SK-N-SH (cell line): ENCODE measurements at regions not wholly inside any gene's neighbourhood (a gene's known extent, or its start where the extent isn't known, plus 50 kb on each side); places are given as distances from the start of the nearest gene placed in this dataset.

Experiments used
- CTCF ChIA-PET: fragments of 300-600, 350-600 bp; formaldehyde crosslinking; extraction: SDS; loops from one replicate; lab custom pipeline; 2021; lab: Yijun Ruan, JAX
- POLR2A ChIA-PET: fragments of 350-600 bp; sonication (Branson Sonifier 250); formaldehyde crosslinking; extraction: SDS; loops from one replicate; lab custom pipeline; 2020; ENCODE audit warnings: antibody characterized with exemption, inconsistent platforms; lab: Yijun Ruan, JAX
- DNase-seq: peaks from one replicate; pipeline ENCODE4 v3.0.0; 2012
- H2AFZ ChIP-seq: fragments of 200-600 bp; sonication (generic); 2 replicates; pipeline ENCODE4 v1.8.1; 2016; ENCODE audit warnings: antibody characterized with exemption, mild to moderate bottlenecking, low read depth
- H3F3A ChIP-seq: fragments of 200-600 bp; sonication (generic); replicated peaks from 2 replicates; pipeline ENCODE3; 2016; ENCODE audit warnings: antibody characterized with exemption, mild to moderate bottlenecking; ENCODE audit not compliant: insufficient read depth
- H3K27ac ChIP-seq, 2 experiments: fragments of 200-500 bp in 1 of 2; fragments of 200-600 bp in 1 of 2; sonication (Bioruptor generic) in 1 of 2; sonication (generic), shearing (Covaris generic) in 1 of 2; 2 replicates each; pipeline versions ENCODE4 v1.5.1 to v1.6.1; 2014 to 2016; ENCODE audit warnings: low read depth in 2 of 2, inconsistent platforms in 1 of 2, low read length in 1 of 2, mild to moderate bottlenecking in 1 of 2, mixed read lengths in 1 of 2
- H3K27me3 ChIP-seq: fragments of 200-600 bp; sonication (generic), shearing (Covaris generic); 2 replicates; pipeline ENCODE4 v1.6.1; 2016; ENCODE audit warnings: mixed run types; ENCODE audit not compliant: insufficient read depth
- H3K36me3 ChIP-seq, 2 experiments: fragments of 200-500 bp in 1 of 2; fragments of 200-600 bp in 1 of 2; sonication (Bioruptor generic) in 1 of 2; sonication (generic) in 1 of 2; replicated peaks in 1 of 2; 2 replicates each; pipeline versions ENCODE3 to v1.5.1; 2014 to 2016; ENCODE audit warnings: low read length in 1 of 2, mild to moderate bottlenecking in 1 of 2; ENCODE audit not compliant: insufficient read depth in 2 of 2, control insufficient read depth in 1 of 2
- H3K4me1 ChIP-seq, 2 experiments: fragments of 200-500 bp in 1 of 2; fragments of 200-600 bp in 1 of 2; sonication (Bioruptor generic) in 1 of 2; sonication (generic), shearing (Covaris generic) in 1 of 2; 2 replicates each; pipeline versions ENCODE4 v1.5.1 to v1.6.1; 2014 to 2016; ENCODE audit warnings: low read depth in 1 of 2, low read length in 1 of 2, mixed run types in 1 of 2; ENCODE audit not compliant: insufficient read depth in 2 of 2, control insufficient read depth in 1 of 2
- H3K4me2 ChIP-seq: fragments of 200-600 bp; sonication (generic), shearing (Covaris generic); 2 replicates; pipeline ENCODE4 v1.6.1; 2017; ENCODE audit warnings: mixed run types
- H3K4me3 ChIP-seq, 2 experiments: fragments of 200-500 bp in 1 of 2; fragments of 200-600 bp in 1 of 2; sonication (Bioruptor generic) in 1 of 2; sonication (generic), shearing (Covaris generic) in 1 of 2; 2 replicates each; pipeline versions ENCODE4 v1.5.1 to v1.8.1; 2014 to 2016; ENCODE audit warnings: low read depth in 2 of 2, inconsistent platforms in 1 of 2, low read length in 1 of 2, mild to moderate bottlenecking in 1 of 2, mixed read lengths in 1 of 2, moderate library complexity in 1 of 2
- H3K79me2 ChIP-seq: fragments of 200-600 bp; sonication (generic); 2 replicates; pipeline ENCODE4 v1.8.1; 2017; ENCODE audit warnings: mild to moderate bottlenecking; ENCODE audit not compliant: insufficient read depth
- H3K9ac ChIP-seq: fragments of 200-600 bp; sonication (generic); 2 replicates; pipeline ENCODE4 v1.6.1; 2017; ENCODE audit warnings: mixed run types
- H3K9me2 ChIP-seq: fragments of 200-600 bp; sonication (generic); 2 replicates; pipeline ENCODE4 v1.6.1; 2017; ENCODE audit warnings: mixed run types
- H3K9me3 ChIP-seq: fragments of 200-600 bp; sonication (generic); 2 replicates; pipeline ENCODE4 v1.6.1; 2017; ENCODE audit warnings: mixed run types, mild to moderate bottlenecking, moderate library complexity
- H4K20me1 ChIP-seq: fragments of 200-600 bp; sonication (generic); 2 replicates; pipeline ENCODE4 v1.6.1; 2017; ENCODE audit warnings: mild to moderate bottlenecking, mixed run types; ENCODE audit not compliant: insufficient read depth
- CHD2 ChIP-seq: fragments of 150-350 bp; IDR thresholded peaks from 2 replicates; pipeline ENCODE4 v1.6.1; 2018; ENCODE audit warnings: low read length; ENCODE audit not compliant: partially characterized antibody
- ELF1 ChIP-seq: IDR thresholded peaks from 2 replicates; pipeline ENCODE4 v1.4.0; 2012
- EP300 ChIP-seq, 2 experiments: IDR thresholded peaks; 2 replicates each; pipeline versions ENCODE4 v1.4.0 to v1.6.1; 2012; ENCODE audit warnings: borderline replicate concordance in 1 of 2, low read depth in 1 of 2, low read length in 1 of 2
- EZH2phosphoT487 ChIP-seq: fragments of 200-600 bp; sonication (generic); IDR thresholded peaks from 2 replicates; pipeline ENCODE4 v1.6.1; 2017; ENCODE audit warnings: low read depth, mixed run types, mild to moderate bottlenecking, antibody characterized with exemption, moderate library complexity, borderline replicate concordance
- GABPA ChIP-seq: IDR thresholded peaks from 2 replicates; pipeline ENCODE4 v1.4.0; 2012; ENCODE audit warnings: low read depth, mild to moderate bottlenecking
- GATA2 ChIP-seq: sonication (generic); formaldehyde crosslinking; IDR thresholded peaks from 2 replicates; pipeline ENCODE4 v1.5.0; 2020; ENCODE audit warnings: mild to moderate bottlenecking, missing genetic modification reagents
- MEF2A ChIP-seq: IDR thresholded peaks from 2 replicates; pipeline ENCODE4 v1.4.0; 2012; ENCODE audit warnings: low read depth, borderline replicate concordance
- MXI1 ChIP-seq: IDR thresholded peaks from 2 replicates; pipeline ENCODE4 v1.6.1; 2012; ENCODE audit warnings: mild to moderate bottlenecking, low read depth, low read length, improper control_type of control experiment
- NRF1 ChIP-seq: IDR thresholded peaks from 2 replicates; pipeline ENCODE4 v1.6.1; 2012; ENCODE audit warnings: low read depth, mild to moderate bottlenecking, low read length
- PBX3 ChIP-seq: IDR thresholded peaks from 2 replicates; pipeline ENCODE4; 2012
- POLR2AphosphoS5 ChIP-seq: IDR thresholded peaks from 2 replicates; pipeline ENCODE4 v1.6.1; 2012; ENCODE audit warnings: low read depth, low read length
- RCOR1 ChIP-seq: fragments of 150-350 bp; IDR thresholded peaks from 2 replicates; pipeline ENCODE4 v1.6.1; 2017; ENCODE audit warnings: antibody characterized with exemption, low read length
- RFX5 ChIP-seq: IDR thresholded peaks from 2 replicates; pipeline ENCODE4 v1.6.1; 2012; ENCODE audit warnings: mild to moderate bottlenecking, improper control_type of control experiment, low read length
- SIN3A ChIP-seq: IDR thresholded peaks from 2 replicates; pipeline ENCODE4 v1.6.1; 2012; ENCODE audit warnings: low read depth, mild to moderate bottlenecking, low read length, moderate library complexity, borderline replicate concordance
- TCF12 ChIP-seq: IDR thresholded peaks from 2 replicates; pipeline ENCODE4 v1.4.0; 2012
- WGBS: methylation state at CpG from one replicate; pipeline ENCODE4 v1.1.6; 2017; ENCODE audit warnings: low lambda C conversion rate; 5-methylcytosine and 5-hydroxymethylcytosine counted together
- TF ChIP-seq, protein P1 (sequence below): IDR thresholded peaks from 2 replicates; pipeline ENCODE4 v1.4.0; 2012; ENCODE audit warnings: low read depth, borderline replicate concordance
- TF ChIP-seq, protein P2 (sequence below): fragments of 150-350 bp; IDR thresholded peaks from 2 replicates; pipeline ENCODE4 v1.6.1; 2017; ENCODE audit warnings: antibody characterized with exemption, low read length, low read depth, borderline replicate concordance
- TF ChIP-seq, protein P3 (sequence below): fragments of 150-350 bp; IDR thresholded peaks from 2 replicates; pipeline ENCODE4 v1.6.1; 2016; ENCODE audit warnings: mild to moderate bottlenecking, low read depth, low read length
- TF ChIP-seq, protein P4 (sequence below): IDR thresholded peaks from 2 replicates; pipeline ENCODE4 v1.4.0; 2012; ENCODE audit warnings: low read depth, borderline replicate concordance

- Histone ChIP-seq H3K36me3 (no peaks in the 10 kb centered on the region), H3K4me2 (no peak overlapping the region), H2AFZ (no peak overlapping the region), H3K4me3 (no peak overlapping the region)
- TF ChIP-seq CHD2 (no peak), GABPA (no peak), ELF1 (no peak), MEF2A (no peak), SIN3A (no peak), EP300 (IDR thresholded peaks at IDR 0.05; ENCODE audit: borderline replicate concordance in 1 of 2, low read depth in 1 of 2, low read length in 1 of 2) (no peak), NRF1 (no peak), PBX3 (no peak), POLR2AphosphoS5 (no peak), RCOR1 (no peak), TCF12 (no peak), GATA2 (CRISPR knock-in tag) (no peak), EZH2phosphoT487 (no peak), MXI1 (no peak), RFX5 (no peak)
- TF ChIP-seq, protein P1, sequence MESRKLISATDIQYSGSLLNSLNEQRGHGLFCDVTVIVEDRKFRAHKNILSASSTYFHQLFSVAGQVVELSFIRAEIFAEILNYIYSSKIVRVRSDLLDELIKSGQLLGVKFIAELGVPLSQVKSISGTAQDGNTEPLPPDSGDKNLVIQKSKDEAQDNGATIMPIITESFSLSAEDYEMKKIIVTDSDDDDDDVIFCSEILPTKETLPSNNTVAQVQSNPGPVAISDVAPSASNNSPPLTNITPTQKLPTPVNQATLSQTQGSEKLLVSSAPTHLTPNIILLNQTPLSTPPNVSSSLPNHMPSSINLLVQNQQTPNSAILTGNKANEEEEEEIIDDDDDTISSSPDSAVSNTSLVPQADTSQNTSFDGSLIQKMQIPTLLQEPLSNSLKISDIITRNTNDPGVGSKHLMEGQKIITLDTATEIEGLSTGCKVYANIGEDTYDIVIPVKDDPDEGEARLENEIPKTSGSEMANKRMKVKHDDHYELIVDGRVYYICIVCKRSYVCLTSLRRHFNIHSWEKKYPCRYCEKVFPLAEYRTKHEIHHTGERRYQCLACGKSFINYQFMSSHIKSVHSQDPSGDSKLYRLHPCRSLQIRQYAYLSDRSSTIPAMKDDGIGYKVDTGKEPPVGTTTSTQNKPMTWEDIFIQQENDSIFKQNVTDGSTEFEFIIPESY = no peak
- TF ChIP-seq, protein P2, sequence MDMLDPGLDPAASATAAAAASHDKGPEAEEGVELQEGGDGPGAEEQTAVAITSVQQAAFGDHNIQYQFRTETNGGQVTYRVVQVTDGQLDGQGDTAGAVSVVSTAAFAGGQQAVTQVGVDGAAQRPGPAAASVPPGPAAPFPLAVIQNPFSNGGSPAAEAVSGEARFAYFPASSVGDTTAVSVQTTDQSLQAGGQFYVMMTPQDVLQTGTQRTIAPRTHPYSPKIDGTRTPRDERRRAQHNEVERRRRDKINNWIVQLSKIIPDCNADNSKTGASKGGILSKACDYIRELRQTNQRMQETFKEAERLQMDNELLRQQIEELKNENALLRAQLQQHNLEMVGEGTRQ = no peak
- TF ChIP-seq, protein P3, sequence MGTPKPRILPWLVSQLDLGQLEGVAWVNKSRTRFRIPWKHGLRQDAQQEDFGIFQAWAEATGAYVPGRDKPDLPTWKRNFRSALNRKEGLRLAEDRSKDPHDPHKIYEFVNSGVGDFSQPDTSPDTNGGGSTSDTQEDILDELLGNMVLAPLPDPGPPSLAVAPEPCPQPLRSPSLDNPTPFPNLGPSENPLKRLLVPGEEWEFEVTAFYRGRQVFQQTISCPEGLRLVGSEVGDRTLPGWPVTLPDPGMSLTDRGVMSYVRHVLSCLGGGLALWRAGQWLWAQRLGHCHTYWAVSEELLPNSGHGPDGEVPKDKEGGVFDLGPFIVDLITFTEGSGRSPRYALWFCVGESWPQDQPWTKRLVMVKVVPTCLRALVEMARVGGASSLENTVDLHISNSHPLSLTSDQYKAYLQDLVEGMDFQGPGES = no peak
- TF ChIP-seq, protein P4, sequence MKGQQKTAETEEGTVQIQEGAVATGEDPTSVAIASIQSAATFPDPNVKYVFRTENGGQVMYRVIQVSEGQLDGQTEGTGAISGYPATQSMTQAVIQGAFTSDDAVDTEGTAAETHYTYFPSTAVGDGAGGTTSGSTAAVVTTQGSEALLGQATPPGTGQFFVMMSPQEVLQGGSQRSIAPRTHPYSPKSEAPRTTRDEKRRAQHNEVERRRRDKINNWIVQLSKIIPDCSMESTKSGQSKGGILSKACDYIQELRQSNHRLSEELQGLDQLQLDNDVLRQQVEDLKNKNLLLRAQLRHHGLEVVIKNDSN = no peak
- TF ChIP-seq, all 33 proteins: peak for 0
- no peaks in the 10 kb centered on the region for H3K9me3 ChIP-seq
- H3K27me3 ChIP-seq = peaks cover 33% of the 10 kb centered on the region; the same call in 1 of the 2 replicates
- H4K20me1 ChIP-seq = no peaks in the 10 kb centered on the region
- H3K9me2 ChIP-seq = no peaks in the 10 kb centered on the region
- no peaks in the 10 kb centered on the region for H3F3A ChIP-seq
- no peaks in the 10 kb centered on the region for H3K4me1 ChIP-seq
- no peak overlapping the region for H3K9ac ChIP-seq
- H3K27ac ChIP-seq = no peak overlapping the region
- 11% methylated on average over 7 of the region's 8 CpGs for WGBS
- ChIA-PET POLR2A (no interaction called here), CTCF (interaction anchor here (0.6 kb wide), 1 partner anchor 33 kb away, joined by 3 read pairs; no protein-coding TSS in a partner anchor)
- no peaks in the 10 kb centered on the region for H3K79me2 ChIP-seq
- no peak for DNase-seq
Measured at GRCh38 chr20:56689852-56690485, 60.9 kb downstream of the TFAP2C start.
